AG04450 (cell line): ENCODE measurements at regions not wholly inside any gene's neighbourhood (a gene's known extent, or its start where the extent isn't known, plus 50 kb on each side); places are given as distances from the start of the nearest gene placed in this dataset.
"Not testable (repeated sequence)": the region's sequence is repeated elsewhere in the genome, so short reads cannot be mapped to it uniquely, and the experiment has no call there.

Experiments
- CTCF ChIA-PET: fragments of 300-600, 350-600 bp; formaldehyde crosslinking; extraction: SDS; loops from one replicate; lab custom pipeline; 2022; ENCODE audit warnings: antibody characterized with exemption, inconsistent platforms; lab: Charles Lee
- POLR2A ChIA-PET: fragments of 350-600 bp; formaldehyde crosslinking; extraction: SDS; loops from one replicate; lab custom pipeline; 2021; ENCODE audit warnings: antibody characterized with exemption, inconsistent platforms; lab: Yijun Ruan, JAX
- DNase-seq: peaks from one replicate; pipeline ENCODE4 v3.0.0-alpha.2; 2011; ENCODE audit warnings: low read depth, low spot score
- H3K27ac ChIP-seq: one replicate; pipeline ENCODE4 v1.5.1; 2012; ENCODE audit warnings: low read depth, low read length, control low read depth
- H3K27me3 ChIP-seq: one replicate; pipeline ENCODE4 v1.6.0; 2012; ENCODE audit warnings: low read length; ENCODE audit not compliant: control insufficient read depth, insufficient read depth
- H3K4me3 ChIP-seq: 2 replicates; pipeline ENCODE4 v1.5.1; 2011; ENCODE audit warnings: mild to moderate bottlenecking, low read depth, low read length, control low read depth
- H3K9me3 ChIP-seq: 2 replicates; pipeline ENCODE4 v1.5.1; 2012; ENCODE audit warnings: low read length; ENCODE audit not compliant: control insufficient read depth, insufficient read depth
- CTCF ChIP-seq: IDR thresholded peaks from 2 replicates; pipeline ENCODE4 v1.5.1; 2011; ENCODE audit warnings: low read depth, low read length, control low read depth, inconsistent platforms

GRCh38 chr16:87213536-87213935 is 103.7 kb downstream of the C16orf95 start:
- TF ChIP-seq CTCF, result no peak
- CTCF ChIA-PET, result interaction anchor here (1.2 to 2.4 kb wide), 2 partner anchors 10 to 11 kb away, joined by 4 to 6 read pairs; no protein-coding TSS in a partner anchor
- H3K27ac ChIP-seq, result no peak overlapping the region
- H3K9me3 ChIP-seq, result peaks cover 19% of the 10 kb centered on the region; the same call in 1 of the 2 replicates
- POLR2A ChIA-PET, result no interaction called here
- peaks cover 8% of the 10 kb centered on the region for H3K27me3 ChIP-seq
- no peak overlapping the region for H3K4me3 ChIP-seq
- no peak for DNase-seq

GRCh38 chr16:87216148-87216840 is 100.9 kb downstream of the C16orf95 start:
- no peak overlapping the region for H3K4me3 ChIP-seq
- peaks cover 22% of the 10 kb centered on the region; the same call in 1 of the 2 replicates for H3K9me3 ChIP-seq
- DNase-seq, result no peak
- POLR2A ChIA-PET, result no interaction called here
- H3K27ac ChIP-seq, result no peak overlapping the region
- CTCF ChIA-PET, result interaction anchor here (2.4 kb wide), 1 partner anchor 13 kb away, joined by 6 read pairs; no protein-coding TSS in a partner anchor
- TF ChIP-seq CTCF, result no peak
- peaks cover 8% of the 10 kb centered on the region for H3K27me3 ChIP-seq

- Histone ChIP-seq H3K27me3 (peaks cover 8% of the 10 kb centered on the region), H3K9me3 (peaks cover 22% of the 10 kb centered on the region; the same call in 1 of the 2 replicates), H3K27ac (no peak overlapping the region), H3K4me3 (no peak overlapping the region)
- ChIA-PET POLR2A (no interaction called here), CTCF (no interaction called here)
- TF ChIP-seq CTCF, result no peak
- DNase-seq, result no peak
Measured at GRCh38 chr16:87216841-87217275, 100.3 kb downstream of the C16orf95 start.

GRCh38 chr16:87217802-87218201 is 99.4 kb downstream of the C16orf95 start:
- CTCF ChIA-PET, H3K4me3 ChIP-seq, H3K27me3 ChIP-seq, POLR2A ChIA-PET, DNase-seq, H3K27ac ChIP-seq: not testable (repeated sequence)
- H3K9me3 ChIP-seq, result peaks cover 22% of the 10 kb centered on the region; the same call in 1 of the 2 replicates

GRCh38 chr16:87218281-87219055 is 98.7 kb downstream of the C16orf95 start:
- Histone ChIP-seq H3K9me3 (peaks cover 22% of the 10 kb centered on the region; the same call in 1 of the 2 replicates), H3K27ac (no peak overlapping the region), H3K4me3 (no peak overlapping the region), H3K27me3 (peaks cover 8% of the 10 kb centered on the region)
- ChIA-PET CTCF (no interaction called here), POLR2A (no interaction called here)
- TF ChIP-seq CTCF, result no peak
- no peak for DNase-seq
